ENCODE measurements at regions not wholly inside any gene's neighbourhood (a gene's known extent, or its start where the extent isn't known, plus 50 kb on each side); places are given as distances from the start of the nearest gene placed in this dataset.

GRCh38 chr5:27465140-27465539, 426.8 kb upstream of the CDH9 start:
- TF ChIP-seq CTCF (conservative IDR thresholded peaks at IDR 0.05; ENCODE audit: low read depth in 2 of 2) (no peak), ETS1 (IDR thresholded peaks at IDR 0.05) (no peak), POLR2AphosphoS5 (IDR thresholded peaks at IDR 0.05; ENCODE audit: low read depth) (no peak), REST (IDR thresholded peaks at IDR 0.05; ENCODE audit: unreplicated experiment) (no peak), ZNF114 (CRISPR knock-in tag; IDR thresholded peaks at IDR 0.05) (no peak), EZH2 (IDR thresholded peaks at IDR 0.05; ENCODE audit: low read depth, unreplicated experiment) (no peak), EZH2phosphoT487 (IDR thresholded peaks at IDR 0.05; ENCODE audit: unreplicated experiment) (no peak), ZNF462 (CRISPR knock-in tag; IDR thresholded peaks at IDR 0.05) (no peak), CREB1 (CRISPR knock-in tag; IDR thresholded peaks at IDR 0.05; ENCODE audit: low read depth) (no peak), STAT1 (IDR thresholded peaks at IDR 0.05; ENCODE audit: unreplicated experiment) (no peak), JUNB (IDR thresholded peaks at IDR 0.05; ENCODE audit: unreplicated experiment) (no peak), NANOG (IDR thresholded peaks at IDR 0.05; ENCODE audit: borderline replicate concordance) (no peak)

All from GM23338 (cell line).